ENCODE measurements at regions not wholly inside any gene's neighbourhood (a gene's known extent, or its start where the extent isn't known, plus 50 kb on each side); places are given as distances from the start of the nearest gene placed in this dataset.

GRCh38 chr16:58815181-58815888 lies 81.2 kb upstream of the GOT2 start:
- Mint-ChIP-seq H3K27me3 (no peaks in the 10 kb centered on the region), H3K9me3 (no peaks in the 10 kb centered on the region), H3K4me1 (peaks cover 0 to 9% (median 4%) of the 10 kb centered on the region in 4 donors), H3K4me3 (no peak overlapping the region), H3K27ac (peak overlapping the region in 1 of 3 donors; percentile 67), H3K36me3 (no peaks in the 10 kb centered on the region)
- DNase-seq (no peak), ATAC-seq (ENCODE audit: low read depth in 2 of 2) (no peak)
- Histone ChIP-seq H3K9me3 (ENCODE audit: control insufficient read depth in 2 of 2, low read length in 2 of 2) (no peaks in the 10 kb centered on the region), H3K27me3 (ENCODE audit: control insufficient read depth, insufficient read depth, low read length) (peaks cover under 1% of the 10 kb centered on the region), H3K27ac (ENCODE audit: insufficient read depth, low read length, poor library complexity, severe bottlenecking) (no peak overlapping the region), H3K4me1 (ENCODE audit: control insufficient read depth, insufficient read depth, low read length, poor library complexity, severe bottlenecking) (peaks cover 5% of the 10 kb centered on the region), H3K36me3 (ENCODE audit: control insufficient read depth, insufficient read depth, low read length) (no peaks in the 10 kb centered on the region), H3K4me3 (ENCODE audit: low read depth, low read length) (no peak overlapping the region)

- peak overlapping the region; percentile 37 for H3K4me3 ChIP-seq (ENCODE audit: low read depth, low read length)
- H3K4me1 Mint-ChIP-seq, result peaks cover 0 to 9% (median 4%) of the 10 kb centered on the region in 4 donors
- no peaks in the 10 kb centered on the region for H3K9me3 Mint-ChIP-seq
These were observed 80.3 kb upstream of the GOT2 start for GRCh38 chr16:58814348-58814801.

DNA sequence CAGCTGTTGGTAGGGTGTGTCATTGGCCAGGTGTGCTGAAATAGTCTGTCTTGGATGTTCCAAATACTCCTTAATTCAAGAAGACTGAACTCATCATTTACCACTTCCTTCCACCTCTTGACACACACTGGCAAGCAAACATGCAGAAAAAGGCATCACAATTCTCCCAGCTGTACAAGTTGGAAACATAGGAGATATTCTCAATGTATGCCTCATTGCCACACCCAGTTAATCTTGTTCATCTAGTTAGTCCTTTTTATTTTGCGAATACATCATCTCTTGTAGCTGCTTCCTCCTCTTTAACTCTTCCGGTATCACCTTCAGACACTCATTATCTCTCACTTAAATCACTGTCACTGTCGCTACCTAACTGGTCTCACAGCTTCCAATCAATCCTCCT lies 75.1 kb upstream of the GOT2 start:
- no peaks in the 10 kb centered on the region for H3K36me3 ChIP-seq (ENCODE audit: control insufficient read depth, insufficient read depth, low read length)
- no peaks in the 10 kb centered on the region for H3K4me1 ChIP-seq (ENCODE audit: control insufficient read depth, insufficient read depth, low read length, poor library complexity, severe bottlenecking)

More at GRCh38 chr16:58814348-58814801, 80.3 kb upstream of the GOT2 start:
- H3K4me1 ChIP-seq (ENCODE audit: control insufficient read depth, insufficient read depth, low read length, poor library complexity, severe bottlenecking), result peaks cover 5% of the 10 kb centered on the region
- ATAC-seq (ENCODE audit: low read depth in 2 of 2) (no peak), DNase-seq (peak in 1 of 3 donors; percentile 30)
- Mint-ChIP-seq H3K4me3 (peak overlapping the region in 2 of 4 donors; percentile 66 to 86), H3K36me3 (no peaks in the 10 kb centered on the region), H3K27ac (peak overlapping the region in 1 of 3 donors; percentile 59), H3K27me3 (peaks cover 3% of the 10 kb centered on the region)
- H3K9me3 ChIP-seq (ENCODE audit: control insufficient read depth in 2 of 2, low read length in 2 of 2), result no peaks in the 10 kb centered on the region
- H3K27me3 ChIP-seq (ENCODE audit: control insufficient read depth, insufficient read depth, low read length), result peaks cover 4% of the 10 kb centered on the region
- no peak overlapping the region for H3K27ac ChIP-seq (ENCODE audit: insufficient read depth, low read length, poor library complexity, severe bottlenecking)
- H3K36me3 ChIP-seq (ENCODE audit: control insufficient read depth, insufficient read depth, low read length), result no peaks in the 10 kb centered on the region

GRCh38 chr16:58807276-58807675 lies 73.2 kb upstream of the GOT2 start:
- H3K36me3 ChIP-seq (ENCODE audit: control insufficient read depth, insufficient read depth, low read length), result no peaks in the 10 kb centered on the region
- Mint-ChIP-seq H3K4me1 (no peaks in the 10 kb centered on the region), H3K36me3 (no peaks in the 10 kb centered on the region), H3K27ac (no peak overlapping the region), H3K4me3 (no peak overlapping the region), H3K9me3 (peaks cover 0 to 17% (median 4%) of the 10 kb centered on the region in 7 donors), H3K27me3 (peaks cover 13% of the 10 kb centered on the region)
- no peak overlapping the region for H3K4me3 ChIP-seq (ENCODE audit: low read depth, low read length)
- no peaks in the 10 kb centered on the region for H3K4me1 ChIP-seq (ENCODE audit: control insufficient read depth, insufficient read depth, low read length, poor library complexity, severe bottlenecking)
- no peak for ATAC-seq (ENCODE audit: low read depth in 2 of 2)
- H3K27me3 ChIP-seq (ENCODE audit: control insufficient read depth, insufficient read depth, low read length), result peaks cover 4% of the 10 kb centered on the region
- H3K27ac ChIP-seq (ENCODE audit: insufficient read depth, low read length, poor library complexity, severe bottlenecking), result no peak overlapping the region
- DNase-seq, result no peak
- no peaks in the 10 kb centered on the region for H3K9me3 ChIP-seq (ENCODE audit: control insufficient read depth in 2 of 2, low read length in 2 of 2)

More for the DNA sequence above, 75.1 kb upstream of the GOT2 start:
- peaks cover 0 to 1% (median 0%) of the 10 kb centered on the region in 4 donors for H3K4me1 Mint-ChIP-seq
- H3K36me3 Mint-ChIP-seq, result no peaks in the 10 kb centered on the region
- no peak overlapping the region for H3K27ac ChIP-seq (ENCODE audit: insufficient read depth, low read length, poor library complexity, severe bottlenecking)
- ATAC-seq (ENCODE audit: low read depth in 2 of 2), result no peak
- no peak for DNase-seq
- no peak overlapping the region for H3K4me3 Mint-ChIP-seq
- H3K27me3 ChIP-seq (ENCODE audit: control insufficient read depth, insufficient read depth, low read length), result peaks cover 4% of the 10 kb centered on the region
- H3K27ac Mint-ChIP-seq, result no peak overlapping the region
- H3K9me3 ChIP-seq (ENCODE audit: control insufficient read depth in 2 of 2, low read length in 2 of 2), result no peaks in the 10 kb centered on the region
- H3K9me3 Mint-ChIP-seq, result peaks cover 0 to 8% (median 4%) of the 10 kb centered on the region in 7 donors
- peaks cover 13% of the 10 kb centered on the region for H3K27me3 Mint-ChIP-seq
- H3K4me3 ChIP-seq (ENCODE audit: low read depth, low read length), result no peak overlapping the region

DNA sequence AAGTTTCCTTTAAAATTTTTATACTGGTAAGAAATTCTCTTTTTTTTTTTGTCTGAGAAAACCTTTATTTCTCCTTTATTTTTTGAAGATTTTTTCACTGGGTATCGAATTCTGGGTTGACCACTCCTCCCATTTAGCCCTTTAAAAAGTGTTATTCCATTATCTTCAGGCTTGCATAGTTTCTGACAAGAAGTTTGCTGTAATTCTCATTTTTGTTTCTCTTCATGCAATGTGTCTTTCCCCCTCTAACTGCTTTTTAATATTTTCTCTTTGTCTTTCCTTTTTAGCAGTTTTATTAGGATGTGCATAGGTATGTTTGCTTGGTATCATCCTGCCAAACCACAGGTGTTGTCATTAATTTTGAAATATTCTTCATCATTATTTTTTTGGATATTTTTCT lies 67.7 kb upstream of the GOT2 start:
- DNase-seq (no peak), ATAC-seq (ENCODE audit: low read depth in 2 of 2) (no peak)
- Mint-ChIP-seq H3K36me3 (no peaks in the 10 kb centered on the region), H3K27me3 (no peaks in the 10 kb centered on the region), H3K4me3 (no peak overlapping the region), H3K4me1 (no peaks in the 10 kb centered on the region), H3K27ac (no peak overlapping the region), H3K9me3 (peaks cover 0 to 23% (median 6%) of the 10 kb centered on the region in 7 donors)
- H3K27me3 ChIP-seq (ENCODE audit: control insufficient read depth, insufficient read depth, low read length), result no peaks in the 10 kb centered on the region
- H3K36me3 ChIP-seq (ENCODE audit: control insufficient read depth, insufficient read depth, low read length), result no peaks in the 10 kb centered on the region
- H3K27ac ChIP-seq (ENCODE audit: insufficient read depth, low read length, poor library complexity, severe bottlenecking), result no peak overlapping the region
- H3K4me3 ChIP-seq (ENCODE audit: low read depth, low read length), result no peak overlapping the region
- H3K9me3 ChIP-seq (ENCODE audit: control insufficient read depth in 2 of 2, low read length in 2 of 2), result no peaks in the 10 kb centered on the region
- H3K4me1 ChIP-seq (ENCODE audit: control insufficient read depth, insufficient read depth, low read length, poor library complexity, severe bottlenecking), result no peaks in the 10 kb centered on the region

DNA sequence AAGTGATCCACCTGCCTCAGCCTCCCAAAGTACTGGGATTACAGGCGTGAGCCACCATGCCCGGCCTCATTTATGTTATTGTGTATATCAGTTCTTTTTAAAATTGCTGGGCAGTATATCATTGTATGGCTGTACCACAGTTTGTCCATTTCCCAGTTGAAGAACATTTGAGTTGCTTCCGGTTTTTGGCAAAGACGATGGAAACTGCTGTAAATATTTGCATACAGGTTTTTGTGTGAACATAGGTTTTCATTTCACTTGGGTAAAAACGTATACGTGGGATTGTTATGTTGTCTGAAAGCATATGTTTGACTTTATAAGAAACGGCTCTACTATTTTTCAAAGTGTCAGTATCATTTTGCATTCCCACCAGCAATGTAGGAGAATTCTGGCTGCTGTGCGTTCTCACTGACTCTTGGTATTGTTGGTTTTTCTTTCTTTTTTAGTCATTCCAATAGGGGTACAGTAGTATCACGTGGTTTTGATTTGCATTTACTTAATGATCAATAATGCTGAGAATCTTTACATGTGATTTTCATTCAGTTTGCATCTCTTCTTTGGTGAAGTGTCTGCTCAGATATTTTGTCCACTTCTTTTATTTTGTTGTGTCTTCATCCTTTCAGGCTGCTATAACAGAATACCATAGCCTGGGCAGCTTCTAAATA lies 63.2 kb upstream of the GOT2 start:
- Histone ChIP-seq H3K36me3 (ENCODE audit: control insufficient read depth, insufficient read depth, low read length) (no peaks in the 10 kb centered on the region), H3K4me3 (ENCODE audit: low read depth, low read length) (no peak overlapping the region), H3K4me1 (ENCODE audit: control insufficient read depth, insufficient read depth, low read length, poor library complexity, severe bottlenecking) (no peaks in the 10 kb centered on the region), H3K27me3 (ENCODE audit: control insufficient read depth, insufficient read depth, low read length) (no peaks in the 10 kb centered on the region), H3K9me3 (ENCODE audit: control insufficient read depth in 2 of 2, low read length in 2 of 2) (no peaks in the 10 kb centered on the region), H3K27ac (ENCODE audit: insufficient read depth, low read length, poor library complexity, severe bottlenecking) (no peak overlapping the region)
- H3K27ac Mint-ChIP-seq, result no peak overlapping the region
- no peak overlapping the region for H3K4me3 Mint-ChIP-seq
- no peaks in the 10 kb centered on the region for H3K36me3 Mint-ChIP-seq
- no peaks in the 10 kb centered on the region for H3K4me1 Mint-ChIP-seq
- no peaks in the 10 kb centered on the region for H3K27me3 Mint-ChIP-seq
- peaks cover 0 to 12% (median 0%) of the 10 kb centered on the region in 7 donors for H3K9me3 Mint-ChIP-seq
- ATAC-seq (ENCODE audit: low read depth in 2 of 2) (no peak), DNase-seq (no peak)

GRCh38 chr16:58793366-58793765 lies 59.2 kb upstream of the GOT2 start:
- DNase-seq (no peak), ATAC-seq (ENCODE audit: low read depth in 2 of 2) (no peak)
- Mint-ChIP-seq H3K36me3 (no peaks in the 10 kb centered on the region), H3K4me1 (peaks cover 0 to 4% (median 0%) of the 10 kb centered on the region in 4 donors), H3K27me3 (peaks cover 11% of the 10 kb centered on the region), H3K9me3 (no peaks in the 10 kb centered on the region), H3K27ac (no peak overlapping the region), H3K4me3 (no peak overlapping the region)
- no peaks in the 10 kb centered on the region for H3K27me3 ChIP-seq (ENCODE audit: control insufficient read depth, insufficient read depth, low read length)
- H3K4me3 ChIP-seq (ENCODE audit: low read depth, low read length), result no peak overlapping the region
- H3K4me1 ChIP-seq (ENCODE audit: control insufficient read depth, insufficient read depth, low read length, poor library complexity, severe bottlenecking), result no peaks in the 10 kb centered on the region
- no peaks in the 10 kb centered on the region for H3K9me3 ChIP-seq (ENCODE audit: control insufficient read depth in 2 of 2, low read length in 2 of 2)
- H3K36me3 ChIP-seq (ENCODE audit: control insufficient read depth, insufficient read depth, low read length), result no peaks in the 10 kb centered on the region
- H3K27ac ChIP-seq (ENCODE audit: insufficient read depth, low read length, poor library complexity, severe bottlenecking), result no peak overlapping the region

Data from CD4-positive, CD25-positive, alpha-beta regulatory T cell (primary cell).